CD4-positive, CD25-positive, alpha-beta regulatory T cell (primary cell): ENCODE measurements at regions not wholly inside any gene's neighbourhood (a gene's known extent, or its start where the extent isn't known, plus 50 kb on each side); places are given as distances from the start of the nearest gene placed in this dataset.
A peak's percentile ranks its signal among the peaks of the same experiment; 100 is the strongest.

Source experiments
- ATAC-seq, 2 donors: fragments of 150-1000 bp; cut with Tn5 transposase; one replicate each; pipeline ENCODE4 v1.10.0; 2021; ENCODE audit warnings: low read depth in 2 of 2, moderate number of reproducible peaks in 2 of 2, moderate library complexity in 1 of 2
- DNase-seq, 3 donors: peaks; one replicate each; pipeline versions ENCODE4 v3.0.0 to v3.0.0-alpha.2; 2012 to 2022; ENCODE audit warnings: mixed read lengths in 1 of 3
- H3K27ac ChIP-seq: one replicate; pipeline ENCODE4 v1.7.0; 2013; ENCODE audit warnings: mild to moderate bottlenecking, low read length; ENCODE audit not compliant: insufficient read depth, poor library complexity, severe bottlenecking
- H3K27me3 ChIP-seq: one replicate; pipeline ENCODE4 v1.7.0; 2013; ENCODE audit warnings: low read length; ENCODE audit not compliant: control insufficient read depth, insufficient read depth
- H3K36me3 ChIP-seq: one replicate; pipeline ENCODE4 v1.7.0; 2013; ENCODE audit warnings: mild to moderate bottlenecking, low read length, moderate library complexity; ENCODE audit not compliant: control insufficient read depth, insufficient read depth
- H3K4me1 ChIP-seq: 2 replicates; pipeline ENCODE4 v1.7.0; 2013; ENCODE audit warnings: mild to moderate bottlenecking, low read length; ENCODE audit not compliant: insufficient read depth, control insufficient read depth, poor library complexity, severe bottlenecking
- H3K4me3 ChIP-seq: one replicate; pipeline ENCODE4 v1.7.0; 2013; ENCODE audit warnings: low read depth, mild to moderate bottlenecking, low read length, moderate library complexity
- H3K9me3 ChIP-seq, 2 experiments: 1 replicate in 1 of 2; 2 replicates in 1 of 2; pipeline ENCODE4 v1.7.0; 2013; ENCODE audit warnings: low read length in 2 of 2, mild to moderate bottlenecking in 1 of 2, moderate library complexity in 1 of 2; ENCODE audit not compliant: control insufficient read depth in 2 of 2
- H3K27ac Mint-ChIP-seq, 3 donors: one replicate each; pipeline ENCODE4 v1.8.0; 2020 to 2022; ENCODE audit warnings: mild to moderate bottlenecking in 3 of 3, mixed read lengths in 3 of 3, moderate library complexity in 2 of 3
- H3K27me3 Mint-ChIP-seq: one replicate; pipeline ENCODE4 v1.8.0; 2022; ENCODE audit warnings: mild to moderate bottlenecking, mixed read lengths
- H3K36me3 Mint-ChIP-seq: one replicate; pipeline ENCODE4 v1.8.0; 2020; ENCODE audit warnings: mixed read lengths
- H3K4me1 Mint-ChIP-seq, 4 donors: one replicate each; pipeline ENCODE4 v1.8.0; 2020 to 2022; ENCODE audit warnings: mixed read lengths in 4 of 4, mild to moderate bottlenecking in 1 of 4
- H3K4me3 Mint-ChIP-seq, 4 donors: one replicate each; pipeline ENCODE4 v1.8.0; 2020 to 2022; ENCODE audit warnings: mild to moderate bottlenecking in 4 of 4, mixed read lengths in 4 of 4, moderate library complexity in 3 of 4
- H3K9me3 Mint-ChIP-seq, 7 donors: one replicate each; pipeline ENCODE4 v1.8.0; 2020 to 2022; ENCODE audit warnings: mixed read lengths in 7 of 7, mild to moderate bottlenecking in 3 of 7, moderate library complexity in 2 of 7

- no peak for DNase-seq
- H3K27me3 ChIP-seq, result no peaks in the 10 kb centered on the region
- H3K27ac ChIP-seq, result no peak overlapping the region
- H3K4me1 Mint-ChIP-seq, result peaks cover 0 to 4% (median 0%) of the 10 kb centered on the region in 4 donors
- H3K27me3 Mint-ChIP-seq, result peaks cover 4% of the 10 kb centered on the region
- no peaks in the 10 kb centered on the region for H3K4me1 ChIP-seq
- H3K9me3 Mint-ChIP-seq, result peaks cover 0 to 1% (median 0%) of the 10 kb centered on the region in 7 donors
- no peak for ATAC-seq
- no peak overlapping the region for H3K27ac Mint-ChIP-seq
- no peaks in the 10 kb centered on the region for H3K9me3 ChIP-seq
- no peaks in the 10 kb centered on the region for H3K36me3 ChIP-seq
- no peaks in the 10 kb centered on the region for H3K36me3 Mint-ChIP-seq
- no peak overlapping the region for H3K4me3 Mint-ChIP-seq
- no peak overlapping the region for H3K4me3 ChIP-seq
These were observed 57.1 kb downstream of the HLA-A start for GRCh38 chr6:29999416-29999815.

GRCh38 chr6:30000156-30000791, 57.9 kb downstream of the HLA-A start:
- H3K27ac Mint-ChIP-seq, result peak overlapping the region in 1 of 3 donors; percentile 18
- DNase-seq (no peak), ATAC-seq (no peak)
- H3K9me3 Mint-ChIP-seq, result peaks cover 0 to 3% (median 0%) of the 10 kb centered on the region in 7 donors
- no peaks in the 10 kb centered on the region for H3K9me3 ChIP-seq
- no peak overlapping the region for H3K27ac ChIP-seq
- no peaks in the 10 kb centered on the region for H3K4me1 ChIP-seq
- no peak overlapping the region for H3K4me3 Mint-ChIP-seq
- no peaks in the 10 kb centered on the region for H3K36me3 Mint-ChIP-seq
- H3K27me3 Mint-ChIP-seq, result peaks cover 6% of the 10 kb centered on the region
- peaks cover 0 to 6% (median 0%) of the 10 kb centered on the region in 4 donors for H3K4me1 Mint-ChIP-seq
- H3K4me3 ChIP-seq, result no peak overlapping the region
- H3K27me3 ChIP-seq, result peaks cover 2% of the 10 kb centered on the region
- H3K36me3 ChIP-seq, result no peaks in the 10 kb centered on the region

- Histone ChIP-seq H3K27me3 (peaks cover 9% of the 10 kb centered on the region), H3K9me3 (no peaks in the 10 kb centered on the region), H3K4me3 (no peak overlapping the region), H3K27ac (no peak overlapping the region), H3K36me3 (no peaks in the 10 kb centered on the region), H3K4me1 (peaks cover 18% of the 10 kb centered on the region)
- Mint-ChIP-seq H3K9me3 (peaks cover 0 to 3% (median 0%) of the 10 kb centered on the region in 7 donors), H3K27me3 (peaks cover 23% of the 10 kb centered on the region), H3K4me3 (no peak overlapping the region), H3K4me1 (peaks cover 0 to 23% (median 7%) of the 10 kb centered on the region in 4 donors), H3K27ac (no peak overlapping the region), H3K36me3 (no peaks in the 10 kb centered on the region)
- DNase-seq, result no peak
- no peak for ATAC-seq
These were observed 58.2 kb upstream of the POLR1H start for GRCh38 chr6:30002871-30003270.

DNA sequence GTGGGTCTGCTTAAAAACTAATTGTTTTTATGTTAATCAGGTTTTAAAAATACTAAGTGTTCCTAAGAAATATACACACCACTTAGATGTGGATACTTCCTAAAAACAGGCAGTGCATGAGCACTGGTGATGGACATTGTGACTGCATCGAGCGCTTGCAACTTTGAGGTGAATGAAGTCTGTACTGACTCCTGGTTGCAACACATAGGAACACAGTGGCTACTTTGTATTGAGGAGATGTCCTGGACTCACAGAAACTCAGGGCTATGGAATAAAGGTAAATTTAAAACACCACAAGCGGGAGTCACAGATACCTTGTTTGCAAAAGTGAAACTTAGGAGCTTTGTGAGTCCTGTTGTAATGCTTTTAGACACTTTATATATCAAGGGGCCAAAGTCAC, 55.6 kb upstream of the POLR1H start:
- H3K36me3 ChIP-seq, result no peaks in the 10 kb centered on the region
- ATAC-seq, result no peak
- H3K27me3 ChIP-seq, result peaks cover 11% of the 10 kb centered on the region
- no peak overlapping the region for H3K27ac ChIP-seq
- H3K4me3 ChIP-seq, result no peak overlapping the region
- Mint-ChIP-seq H3K9me3 (peaks cover 0 to 3% (median 0%) of the 10 kb centered on the region in 7 donors), H3K27me3 (peaks cover 27% of the 10 kb centered on the region), H3K4me3 (peak overlapping the region; percentile 35 to 84 (median 62)), H3K4me1 (peaks cover 0 to 19% (median 7%) of the 10 kb centered on the region in 4 donors), H3K27ac (peak overlapping the region in 1 of 3 donors; percentile 52), H3K36me3 (peaks cover 13% of the 10 kb centered on the region)
- no peak for DNase-seq
- no peaks in the 10 kb centered on the region for H3K9me3 ChIP-seq
- H3K4me1 ChIP-seq, result peaks cover 18% of the 10 kb centered on the region

- DNase-seq (peak; percentile 3 to 20 (median 10)), ATAC-seq (peak; percentile 29 to 38)
- Histone ChIP-seq H3K4me1 (peaks cover 18% of the 10 kb centered on the region), H3K9me3 (no peaks in the 10 kb centered on the region), H3K27ac (peak overlapping the region; percentile 55), H3K27me3 (peaks cover 11% of the 10 kb centered on the region), H3K36me3 (no peaks in the 10 kb centered on the region), H3K4me3 (no peak overlapping the region)
- peaks cover 21% of the 10 kb centered on the region for H3K36me3 Mint-ChIP-seq
- H3K9me3 Mint-ChIP-seq, result peaks cover 0 to 3% (median 0%) of the 10 kb centered on the region in 7 donors
- H3K27me3 Mint-ChIP-seq, result peaks cover 27% of the 10 kb centered on the region
- peak overlapping the region in 3 of 4 donors; percentile 49 to 85 (median 76) for H3K4me3 Mint-ChIP-seq
- peaks cover 0 to 19% (median 7%) of the 10 kb centered on the region in 4 donors for H3K4me1 Mint-ChIP-seq
- H3K27ac Mint-ChIP-seq, result peak overlapping the region in 1 of 3 donors; percentile 46
These were observed 54.6 kb upstream of the POLR1H start for GRCh38 chr6:30006170-30007131.

GRCh38 chr6:30007132-30007764, 53.8 kb upstream of the POLR1H start:
- DNase-seq (peak; percentile 4 to 13 (median 10)), ATAC-seq (peak; percentile 25 to 43)
- no peaks in the 10 kb centered on the region for H3K36me3 ChIP-seq
- Mint-ChIP-seq H3K27ac (no peak overlapping the region), H3K36me3 (peaks cover 27% of the 10 kb centered on the region), H3K4me1 (peaks cover 0 to 19% (median 7%) of the 10 kb centered on the region in 4 donors), H3K4me3 (peak overlapping the region in 3 of 4 donors; percentile 17 to 85 (median 70)), H3K27me3 (peaks cover 27% of the 10 kb centered on the region), H3K9me3 (peaks cover 0 to 3% (median 0%) of the 10 kb centered on the region in 7 donors)
- H3K27ac ChIP-seq, result no peak overlapping the region
- peaks cover 18% of the 10 kb centered on the region for H3K4me1 ChIP-seq
- no peak overlapping the region for H3K4me3 ChIP-seq
- no peaks in the 10 kb centered on the region for H3K9me3 ChIP-seq
- H3K27me3 ChIP-seq, result peaks cover 11% of the 10 kb centered on the region

DNA sequence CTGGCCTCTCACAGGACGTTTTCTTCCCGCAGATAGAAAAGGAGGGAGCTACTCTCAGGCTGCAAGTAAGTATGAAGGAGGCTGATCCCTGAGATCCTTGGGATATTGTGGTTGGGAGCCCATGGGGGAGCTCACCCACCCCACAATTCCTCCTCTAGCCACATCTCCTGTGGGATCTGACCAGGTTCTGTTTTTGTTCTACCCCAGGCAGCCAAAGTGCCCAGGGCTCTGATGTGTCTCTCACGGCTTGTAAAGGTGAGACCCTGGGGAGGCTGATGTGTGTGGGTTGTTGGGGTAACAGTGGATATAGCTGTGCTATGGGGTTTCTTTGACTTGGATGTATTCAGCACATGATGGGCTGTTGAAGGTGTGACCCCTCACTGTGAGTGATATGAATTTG, 52.0 kb upstream of the POLR1H start:
- Histone ChIP-seq H3K36me3 (no peaks in the 10 kb centered on the region), H3K9me3 (no peaks in the 10 kb centered on the region), H3K4me3 (no peak overlapping the region), H3K27ac (no peak overlapping the region), H3K4me1 (peaks cover 18% of the 10 kb centered on the region), H3K27me3 (peaks cover 11% of the 10 kb centered on the region)
- peaks cover 27% of the 10 kb centered on the region for H3K27me3 Mint-ChIP-seq
- H3K36me3 Mint-ChIP-seq, result peaks cover 31% of the 10 kb centered on the region
- DNase-seq (no peak), ATAC-seq (no peak)
- H3K27ac Mint-ChIP-seq, result no peak overlapping the region
- peaks cover 0 to 3% (median 0%) of the 10 kb centered on the region in 7 donors for H3K9me3 Mint-ChIP-seq
- H3K4me3 Mint-ChIP-seq, result peak overlapping the region in 1 of 4 donors; percentile 35
- H3K4me1 Mint-ChIP-seq, result peaks cover 0 to 25% (median 7%) of the 10 kb centered on the region in 4 donors
